H7 (cell line): ENCODE measurements at regions not wholly inside any gene's neighbourhood (a gene's known extent, or its start where the extent isn't known, plus 50 kb on each side); places are given as distances from the start of the nearest gene placed in this dataset.

Source experiments
- DNase-seq: peaks from one replicate; pipeline ENCODE4 v3.0.0; 2012
- H3K27me3 ChIP-seq: 2 replicates; pipeline ENCODE4 v1.6.0; 2011; ENCODE audit warnings: mild to moderate bottlenecking, low read length; ENCODE audit not compliant: control insufficient read depth, insufficient read depth
- H3K36me3 ChIP-seq: replicated peaks from 2 replicates; pipeline ENCODE4 v1.5.1; 2011; ENCODE audit warnings: low read length; ENCODE audit not compliant: control insufficient read depth, insufficient read depth
- H3K4me3 ChIP-seq: 2 replicates; pipeline ENCODE4 v1.5.1; 2011; ENCODE audit warnings: low read depth, mild to moderate bottlenecking, control low read depth, low read length, moderate library complexity; ENCODE audit not compliant: insufficient read depth

GRCh38 chr14:83520837-83521236, 1987.2 kb upstream of the SEL1L start:
- Histone ChIP-seq H3K4me3 (no peak overlapping the region), H3K36me3 (no peaks in the 10 kb centered on the region)

GRCh38 chr14:83529531-83529930, 1995.9 kb upstream of the SEL1L start:
- no peak for DNase-seq
- Histone ChIP-seq H3K27me3 (no peaks in the 10 kb centered on the region), H3K36me3 (no peaks in the 10 kb centered on the region), H3K4me3 (no peak overlapping the region)

More at GRCh38 chr14:83520837-83521236, 1987.2 kb upstream of the SEL1L start:
- no peaks in the 10 kb centered on the region for H3K27me3 ChIP-seq
- no peak for DNase-seq

GRCh38 chr14:83533734-83534133, 1996.2 kb upstream of the FLRT2 start:
- H3K36me3 ChIP-seq = no peaks in the 10 kb centered on the region
- DNase-seq = no peak
- no peak overlapping the region for H3K4me3 ChIP-seq
- H3K27me3 ChIP-seq = no peaks in the 10 kb centered on the region

- Histone ChIP-seq H3K4me3 (no peak overlapping the region), H3K27me3 (no peaks in the 10 kb centered on the region), H3K36me3 (no peaks in the 10 kb centered on the region)
- DNase-seq = no peak
Observed at GRCh38 chr14:83534995-83535394, 1994.9 kb upstream of the FLRT2 start.

GRCh38 chr14:83535444-83535843, 1994.5 kb upstream of the FLRT2 start:
- no peaks in the 10 kb centered on the region for H3K36me3 ChIP-seq
- H3K27me3 ChIP-seq = no peaks in the 10 kb centered on the region
- DNase-seq = no peak
- H3K4me3 ChIP-seq = no peak overlapping the region

GRCh38 chr14:83541147-83541546, 1988.8 kb upstream of the FLRT2 start:
- Histone ChIP-seq H3K4me3 (no peak overlapping the region), H3K36me3 (no peaks in the 10 kb centered on the region), H3K27me3 (no peaks in the 10 kb centered on the region)
- no peak for DNase-seq

- DNase-seq = no peak
- Histone ChIP-seq H3K27me3 (no peaks in the 10 kb centered on the region), H3K36me3 (no peaks in the 10 kb centered on the region), H3K4me3 (no peak overlapping the region)
Observed at GRCh38 chr14:83548061-83548839, 1981.7 kb upstream of the FLRT2 start.

- Histone ChIP-seq H3K27me3 (no peaks in the 10 kb centered on the region), H3K4me3 (no peak overlapping the region), H3K36me3 (no peaks in the 10 kb centered on the region)
- DNase-seq = no peak
Observed at GRCh38 chr14:83556065-83556464, 1973.9 kb upstream of the FLRT2 start.

GRCh38 chr14:83556746-83557453, 1973.0 kb upstream of the FLRT2 start:
- DNase-seq = no peak
- Histone ChIP-seq H3K27me3 (no peaks in the 10 kb centered on the region), H3K4me3 (no peak overlapping the region), H3K36me3 (no peaks in the 10 kb centered on the region)

GRCh38 chr14:83558946-83559345, 1971.0 kb upstream of the FLRT2 start:
- no peak overlapping the region for H3K4me3 ChIP-seq
- DNase-seq = no peak
- no peaks in the 10 kb centered on the region for H3K27me3 ChIP-seq
- H3K36me3 ChIP-seq = no peaks in the 10 kb centered on the region

GRCh38 chr14:83559721-83560120, 1970.2 kb upstream of the FLRT2 start:
- Histone ChIP-seq H3K27me3 (no peaks in the 10 kb centered on the region), H3K4me3 (no peak overlapping the region), H3K36me3 (no peaks in the 10 kb centered on the region)
- no peak for DNase-seq

- Histone ChIP-seq H3K27me3 (no peaks in the 10 kb centered on the region), H3K4me3 (no peak overlapping the region), H3K36me3 (no peaks in the 10 kb centered on the region)
- no peak for DNase-seq
Observed at GRCh38 chr14:83561261-83561660, 1968.7 kb upstream of the FLRT2 start.

GRCh38 chr14:83566567-83566966, 1963.4 kb upstream of the FLRT2 start:
- DNase-seq = no peak
- H3K36me3 ChIP-seq = no peaks in the 10 kb centered on the region
- H3K4me3 ChIP-seq = no peak overlapping the region
- no peaks in the 10 kb centered on the region for H3K27me3 ChIP-seq

- no peak for DNase-seq
- no peak overlapping the region for H3K4me3 ChIP-seq
- H3K36me3 ChIP-seq = no peaks in the 10 kb centered on the region
Observed at GRCh38 chr14:83568141-83568540, 1961.8 kb upstream of the FLRT2 start.

GRCh38 chr14:83575301-83575700, 1954.6 kb upstream of the FLRT2 start:
- no peak overlapping the region for H3K4me3 ChIP-seq
- H3K36me3 ChIP-seq = no peaks in the 10 kb centered on the region
- DNase-seq = no peak
- no peaks in the 10 kb centered on the region for H3K27me3 ChIP-seq

More at GRCh38 chr14:83568141-83568540, 1961.8 kb upstream of the FLRT2 start:
- no peaks in the 10 kb centered on the region for H3K27me3 ChIP-seq
